Activated T-helper 2 cell treated with anti-CD3 and anti-CD28 coated beads, Interferon-gamma antibody, Interleukin-2, Interleukin-4, amounts not matched to agents 10 μg/mL and 5 μg/mL and 100 μg/mL, durations not matched to agents 14 hours and 24 hours and 36 hours (primary cell): ENCODE measurements at regions not wholly inside any gene's neighbourhood (a gene's known extent, or its start where the extent isn't known, plus 50 kb on each side); places are given as distances from the start of the nearest gene placed in this dataset.
"Not testable (repeated sequence)": the region's sequence is repeated elsewhere in the genome, so short reads cannot be mapped to it uniquely, and the experiment has no call there.

Experiments used
- DNase-seq: peaks from one replicate; pipeline ENCODE4 v3.0.0; 2021; ENCODE audit warnings: low spot score
- H3K27ac Mint-ChIP-seq: one replicate; pipeline ENCODE4 v1.8.0; 2021; ENCODE audit warnings: mixed read lengths
- H3K27me3 Mint-ChIP-seq: one replicate; pipeline ENCODE4 v1.8.0; 2021; ENCODE audit warnings: low read depth, mixed read lengths
- H3K36me3 Mint-ChIP-seq: one replicate; pipeline ENCODE4 v1.8.0; 2021; ENCODE audit warnings: low read depth, mixed read lengths
- H3K4me1 Mint-ChIP-seq: one replicate; pipeline ENCODE4 v1.8.0; 2021; ENCODE audit warnings: low read depth, mixed read lengths
- H3K4me3 Mint-ChIP-seq: one replicate; pipeline ENCODE4 v1.8.0; 2021; ENCODE audit warnings: low read depth, mild to moderate bottlenecking, moderate library complexity, mixed read lengths
- H3K9me3 Mint-ChIP-seq: one replicate; pipeline ENCODE4 v1.8.0; 2021; ENCODE audit warnings: mixed read lengths
- intact Hi-C: fragments of 100-400 bp; cut with micrococcal nuclease; formaldehyde crosslinking; loops from one replicate; pipeline ENCODE4 v1.15.1; 2023

DNA sequence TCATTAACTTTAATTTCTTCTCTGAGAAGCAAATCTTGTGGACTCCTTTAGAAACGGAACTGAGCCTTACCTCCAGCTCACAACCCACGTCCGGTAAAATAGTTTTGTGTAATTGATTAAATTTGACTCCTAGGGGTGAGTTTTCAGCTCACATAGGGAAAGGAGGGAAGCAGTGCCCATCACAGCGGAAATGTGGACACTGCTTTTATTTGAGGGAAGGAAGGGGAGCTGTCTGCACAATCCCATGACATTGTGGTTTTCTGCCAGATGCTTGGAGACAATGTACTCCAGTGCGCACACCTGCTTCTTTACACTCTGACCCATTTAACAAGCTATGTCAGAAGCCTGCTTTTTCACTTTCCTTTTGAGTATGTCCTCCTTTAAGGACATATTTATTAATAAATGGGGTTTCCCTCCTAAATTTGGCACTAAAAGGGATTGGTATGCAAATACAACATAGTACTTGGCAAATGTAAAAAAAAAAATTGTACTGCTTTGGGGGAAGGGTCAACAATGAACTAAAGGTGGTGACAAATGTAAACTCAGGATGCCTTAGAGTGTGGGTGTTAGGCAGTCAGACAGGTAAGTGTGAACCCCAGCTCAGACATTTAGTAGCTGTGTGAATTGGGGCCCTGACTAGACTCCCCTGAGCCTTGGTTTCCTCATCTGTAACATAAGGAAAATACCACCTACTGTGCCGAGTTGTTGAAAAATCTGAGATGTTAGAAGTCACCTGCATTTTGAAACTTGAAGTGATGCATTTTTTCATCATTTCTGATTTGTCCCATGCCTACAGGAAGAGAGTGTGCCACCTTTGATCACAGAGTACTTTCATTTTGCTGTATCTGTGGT lies 90.2 kb upstream of the KLF6 start:
- Mint-ChIP-seq H3K27ac (peak overlapping the region; percentile 76), H3K36me3 (no peaks in the 10 kb centered on the region), H3K9me3 (no peaks in the 10 kb centered on the region), H3K4me3 (no peak overlapping the region), H3K4me1 (peaks cover 47% of the 10 kb centered on the region), H3K27me3 (no peaks in the 10 kb centered on the region)
- no peak for DNase-seq
- intact Hi-C loops = loop anchor here (2.0 kb wide), 1 partner anchor 252 kb away; no protein-coding TSS in a partner anchor

- Mint-ChIP-seq H3K4me1 (peaks cover 48% of the 10 kb centered on the region), H3K27ac (peak overlapping the region; percentile 76)
- DNase-seq, H3K36me3 Mint-ChIP-seq, H3K27me3 Mint-ChIP-seq, H3K4me3 Mint-ChIP-seq, H3K9me3 Mint-ChIP-seq: not testable (repeated sequence)
- intact Hi-C loops = loop anchor here (2.0 kb wide), 1 partner anchor 252 kb away; no protein-coding TSS in a partner anchor
Measured at GRCh38 chr10:3874610-3874989, 89.6 kb upstream of the KLF6 start.

- no peak for DNase-seq
- Mint-ChIP-seq H3K4me1 (peaks cover 55% of the 10 kb centered on the region), H3K27me3 (no peaks in the 10 kb centered on the region), H3K4me3 (no peak overlapping the region), H3K36me3 (no peaks in the 10 kb centered on the region), H3K27ac (peak overlapping the region; percentile 84), H3K9me3 (no peaks in the 10 kb centered on the region)
- intact Hi-C loops = loop anchor here (1.0 to 2.0 kb wide), 5 partner anchors 15 to 251 kb away; no protein-coding TSS in a partner anchor
Measured at GRCh38 chr10:3873728-3874461, 88.9 kb upstream of the KLF6 start.

DNA sequence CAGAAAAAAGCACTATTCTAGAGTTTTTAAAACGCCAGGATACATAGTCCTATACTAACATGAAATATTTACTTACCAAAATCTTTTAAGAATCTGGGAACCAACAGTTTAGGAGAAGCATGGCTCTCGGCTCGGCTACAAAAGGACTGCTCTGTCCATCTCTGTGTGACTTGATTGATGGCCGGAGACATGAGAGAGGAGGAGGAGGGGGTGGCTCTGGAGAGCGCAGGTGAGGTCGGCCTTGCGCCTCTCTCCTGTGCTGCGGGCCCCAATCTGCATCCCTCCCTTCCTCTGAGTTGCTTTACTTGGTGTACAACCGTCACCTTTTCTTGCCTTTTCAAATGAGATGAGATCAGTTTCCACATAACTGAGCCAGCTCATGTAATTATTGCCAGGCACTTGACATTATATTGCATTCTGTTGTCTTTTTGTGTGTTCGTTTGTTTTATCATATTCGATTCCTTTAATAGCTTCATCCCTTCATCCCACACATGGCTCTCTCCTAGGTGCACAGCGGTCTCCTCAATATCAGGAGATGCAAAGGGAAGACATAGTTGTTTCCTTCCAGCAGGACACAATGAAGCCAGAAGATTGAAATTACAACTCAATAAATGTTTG lies 87.8 kb upstream of the KLF6 start:
- H3K4me1 Mint-ChIP-seq = peaks cover 64% of the 10 kb centered on the region
- no peak for DNase-seq
- H3K9me3 Mint-ChIP-seq = no peaks in the 10 kb centered on the region
- no peaks in the 10 kb centered on the region for H3K27me3 Mint-ChIP-seq
- H3K4me3 Mint-ChIP-seq = no peak overlapping the region
- intact Hi-C loops = loop anchor here (1.0 to 2.0 kb wide), 4 partner anchors 16 to 68 kb away; no protein-coding TSS in a partner anchor
- H3K36me3 Mint-ChIP-seq = no peaks in the 10 kb centered on the region
- H3K27ac Mint-ChIP-seq = peak overlapping the region; percentile 84

DNA sequence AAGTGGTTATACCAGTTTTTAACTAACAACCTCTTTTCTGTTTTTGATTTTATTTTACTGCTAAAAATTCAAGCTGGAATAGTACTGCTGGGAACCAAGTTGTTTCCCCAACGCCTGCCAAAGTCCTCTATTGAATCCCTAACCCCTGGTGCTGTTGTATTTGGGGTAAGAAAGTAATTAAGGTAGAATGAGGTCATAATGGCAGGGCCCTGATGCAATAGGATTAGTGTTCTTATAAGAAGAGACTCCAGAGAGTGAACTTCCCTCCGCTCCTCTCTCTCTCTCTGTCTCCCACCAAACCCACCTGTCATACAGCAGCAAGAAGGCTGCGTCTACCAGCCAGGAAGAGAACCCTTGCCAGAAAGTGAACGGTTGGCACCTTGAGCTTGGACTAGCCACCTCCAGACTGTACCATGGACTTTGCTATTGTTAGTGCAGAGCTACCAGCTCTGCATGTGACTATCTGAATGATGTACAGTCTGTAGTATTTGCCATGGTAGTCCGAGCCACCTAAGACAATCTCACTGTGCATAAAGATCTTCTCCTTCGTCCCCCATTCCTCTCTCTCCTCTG lies 86.5 kb upstream of the KLF6 start:
- no peak overlapping the region for H3K4me3 Mint-ChIP-seq
- no peaks in the 10 kb centered on the region for H3K36me3 Mint-ChIP-seq
- H3K27me3 Mint-ChIP-seq = no peaks in the 10 kb centered on the region
- no peaks in the 10 kb centered on the region for H3K9me3 Mint-ChIP-seq
- intact Hi-C loops = no loop called here
- no peak for DNase-seq
- H3K4me1 Mint-ChIP-seq = peaks cover 72% of the 10 kb centered on the region
- peak overlapping the region; percentile 7 for H3K27ac Mint-ChIP-seq

DNA sequence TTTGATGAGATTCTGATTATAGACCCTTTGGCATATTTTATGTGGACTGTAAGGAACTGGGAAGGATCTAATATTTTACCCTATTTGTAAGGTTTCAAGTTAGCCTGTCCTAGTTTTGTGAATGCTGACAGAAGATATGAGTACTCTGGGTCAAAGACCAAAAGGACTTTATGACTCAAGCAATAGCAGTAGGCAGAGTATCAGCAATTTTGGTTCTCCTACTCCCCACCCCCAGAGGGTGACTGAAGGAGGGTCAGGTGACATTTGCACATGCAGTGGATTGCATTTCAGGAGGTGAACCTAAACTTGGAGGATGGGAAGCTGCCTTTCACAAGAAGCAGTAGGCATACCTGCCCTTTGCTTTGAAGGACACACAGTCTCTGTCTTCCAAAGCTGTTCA lies 84.0 kb upstream of the KLF6 start:
- H3K4me3 Mint-ChIP-seq = no peak overlapping the region
- H3K27me3 Mint-ChIP-seq = no peaks in the 10 kb centered on the region
- peak overlapping the region; percentile 88 for H3K27ac Mint-ChIP-seq
- peaks cover 69% of the 10 kb centered on the region for H3K4me1 Mint-ChIP-seq
- H3K9me3 Mint-ChIP-seq = no peaks in the 10 kb centered on the region
- no peak for DNase-seq
- intact Hi-C loops = loop anchor here (10.0 kb wide), 1 partner anchor 786 kb away; no protein-coding TSS in a partner anchor
- H3K36me3 Mint-ChIP-seq = no peaks in the 10 kb centered on the region

DNA sequence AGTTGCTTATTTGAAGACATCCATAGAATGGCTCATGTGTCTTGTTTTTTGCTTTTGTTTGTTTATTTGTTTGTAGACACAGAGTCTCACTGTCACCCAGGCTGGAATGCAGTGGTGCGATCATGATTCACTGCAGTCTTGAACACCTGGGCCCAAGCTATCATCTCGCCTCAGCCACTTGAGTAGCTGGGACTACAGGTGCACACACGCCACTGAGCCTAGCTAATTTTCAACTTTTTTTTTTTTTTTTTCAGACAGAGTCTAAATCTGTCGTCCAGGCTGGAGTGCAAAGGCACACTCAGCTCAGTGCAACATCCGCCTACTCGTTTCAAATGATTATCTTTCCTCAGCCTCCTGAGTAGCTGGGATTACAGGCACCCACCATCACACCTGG lies 83.3 kb upstream of the KLF6 start:
- H3K9me3 Mint-ChIP-seq = no peaks in the 10 kb centered on the region
- no peak for DNase-seq
- peak overlapping the region; percentile 88 for H3K27ac Mint-ChIP-seq
- H3K36me3 Mint-ChIP-seq = no peaks in the 10 kb centered on the region
- intact Hi-C loops = loop anchor here (10.0 kb wide), 1 partner anchor 787 kb away; no protein-coding TSS in a partner anchor
- H3K4me1 Mint-ChIP-seq = peaks cover 64% of the 10 kb centered on the region
- no peak overlapping the region for H3K4me3 Mint-ChIP-seq
- H3K27me3 Mint-ChIP-seq = no peaks in the 10 kb centered on the region

- Mint-ChIP-seq H3K4me3 (no peak overlapping the region), H3K27ac (peak overlapping the region; percentile 88)
- DNase-seq = no peak
Measured at GRCh38 chr10:3867454-3868270, 82.7 kb upstream of the KLF6 start.

GRCh38 chr10:3866332-3866731 lies 81.3 kb upstream of the KLF6 start:
- H3K27me3 Mint-ChIP-seq = no peaks in the 10 kb centered on the region
- H3K4me3 Mint-ChIP-seq = no peak overlapping the region
- H3K36me3 Mint-ChIP-seq = no peaks in the 10 kb centered on the region
- H3K4me1 Mint-ChIP-seq = peaks cover 49% of the 10 kb centered on the region
- DNase-seq = no peak
- no peaks in the 10 kb centered on the region for H3K9me3 Mint-ChIP-seq
- peak overlapping the region; percentile 88 for H3K27ac Mint-ChIP-seq
- intact Hi-C loops = loop anchor here (1.0 to 10.0 kb wide), 3 partner anchors 14 to 788 kb away; no protein-coding TSS in a partner anchor

More at GRCh38 chr10:3867454-3868270, 82.7 kb upstream of the KLF6 start:
- Mint-ChIP-seq H3K9me3 (no peaks in the 10 kb centered on the region), H3K27me3 (no peaks in the 10 kb centered on the region), H3K4me1 (peaks cover 60% of the 10 kb centered on the region), H3K36me3 (no peaks in the 10 kb centered on the region)
- intact Hi-C loops = loop anchor here (1.0 to 10.0 kb wide), 5 partner anchors 39 to 787 kb away; no protein-coding TSS in a partner anchor

- H3K4me1 Mint-ChIP-seq = peaks cover 49% of the 10 kb centered on the region
- DNase-seq = no peak
- H3K4me3 Mint-ChIP-seq = no peak overlapping the region
- peak overlapping the region; percentile 88 for H3K27ac Mint-ChIP-seq
- H3K36me3 Mint-ChIP-seq = no peaks in the 10 kb centered on the region
- intact Hi-C loops = loop anchor here (10.0 kb wide), 1 partner anchor 789 kb away; no protein-coding TSS in a partner anchor
- H3K27me3 Mint-ChIP-seq = no peaks in the 10 kb centered on the region
- no peaks in the 10 kb centered on the region for H3K9me3 Mint-ChIP-seq
Measured at GRCh38 chr10:3865565-3865964, 80.6 kb upstream of the KLF6 start.

GRCh38 chr10:3861795-3862194 lies 76.8 kb upstream of the KLF6 start:
- H3K4me1 Mint-ChIP-seq = peaks cover 22% of the 10 kb centered on the region
- H3K27ac Mint-ChIP-seq = no peak overlapping the region

More at GRCh38 chr10:3861795-3862194, 76.8 kb upstream of the KLF6 start:
- H3K27me3 Mint-ChIP-seq = no peaks in the 10 kb centered on the region
- intact Hi-C loops = loop anchor here (10.0 kb wide), 1 partner anchor 793 kb away; no protein-coding TSS in a partner anchor
- no peaks in the 10 kb centered on the region for H3K36me3 Mint-ChIP-seq
- no peak overlapping the region for H3K4me3 Mint-ChIP-seq
- DNase-seq = no peak
- H3K9me3 Mint-ChIP-seq = no peaks in the 10 kb centered on the region
